K562 (cell line): ENCODE measurements at regions not wholly inside any gene's neighbourhood (a gene's known extent, or its start where the extent isn't known, plus 50 kb on each side); places are given as distances from the start of the nearest gene placed in this dataset.

Source experiments
- CHD4 ChIP-seq: fragments of 200-600 bp; sonication (generic); IDR thresholded peaks from 3 replicates; pipeline ENCODE4 v1.6.1; 2012; ENCODE audit warnings: low read depth, mild to moderate bottlenecking, mixed read lengths, low read length, inconsistent platforms; ENCODE audit not compliant: insufficient read depth, insufficient replicate concordance, poor library complexity, severe bottlenecking
- TF ChIP-seq, protein P1 (sequence below): fragments of 200-600 bp; sonication (generic); IDR thresholded peaks from one replicate; pipeline ENCODE4 v1.6.1; 2012; ENCODE audit warnings: mild to moderate bottlenecking, low read depth, low read length, inconsistent platforms

DNA sequence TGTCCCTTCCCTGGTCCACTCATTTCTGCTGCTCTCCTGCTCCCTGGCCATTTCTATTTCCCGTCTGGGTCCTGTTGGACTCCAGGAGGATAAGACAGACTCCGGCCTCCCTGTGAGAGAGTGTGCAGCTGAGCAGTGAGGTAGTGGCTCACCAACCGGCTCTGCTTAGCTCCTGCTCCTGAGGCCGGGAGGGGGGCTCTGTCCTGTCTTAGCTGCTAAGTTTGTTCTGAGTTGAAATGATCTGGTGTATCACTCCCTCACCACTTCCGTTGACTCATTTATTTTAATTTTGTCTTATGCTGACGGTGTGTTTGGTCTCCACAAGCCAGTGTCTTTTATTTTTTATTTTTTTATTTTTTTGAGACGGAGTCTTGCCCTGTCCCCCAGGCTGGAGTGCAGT is 148.5 kb upstream of the PDE10A start (continued):
- TF ChIP-seq, protein P1, sequence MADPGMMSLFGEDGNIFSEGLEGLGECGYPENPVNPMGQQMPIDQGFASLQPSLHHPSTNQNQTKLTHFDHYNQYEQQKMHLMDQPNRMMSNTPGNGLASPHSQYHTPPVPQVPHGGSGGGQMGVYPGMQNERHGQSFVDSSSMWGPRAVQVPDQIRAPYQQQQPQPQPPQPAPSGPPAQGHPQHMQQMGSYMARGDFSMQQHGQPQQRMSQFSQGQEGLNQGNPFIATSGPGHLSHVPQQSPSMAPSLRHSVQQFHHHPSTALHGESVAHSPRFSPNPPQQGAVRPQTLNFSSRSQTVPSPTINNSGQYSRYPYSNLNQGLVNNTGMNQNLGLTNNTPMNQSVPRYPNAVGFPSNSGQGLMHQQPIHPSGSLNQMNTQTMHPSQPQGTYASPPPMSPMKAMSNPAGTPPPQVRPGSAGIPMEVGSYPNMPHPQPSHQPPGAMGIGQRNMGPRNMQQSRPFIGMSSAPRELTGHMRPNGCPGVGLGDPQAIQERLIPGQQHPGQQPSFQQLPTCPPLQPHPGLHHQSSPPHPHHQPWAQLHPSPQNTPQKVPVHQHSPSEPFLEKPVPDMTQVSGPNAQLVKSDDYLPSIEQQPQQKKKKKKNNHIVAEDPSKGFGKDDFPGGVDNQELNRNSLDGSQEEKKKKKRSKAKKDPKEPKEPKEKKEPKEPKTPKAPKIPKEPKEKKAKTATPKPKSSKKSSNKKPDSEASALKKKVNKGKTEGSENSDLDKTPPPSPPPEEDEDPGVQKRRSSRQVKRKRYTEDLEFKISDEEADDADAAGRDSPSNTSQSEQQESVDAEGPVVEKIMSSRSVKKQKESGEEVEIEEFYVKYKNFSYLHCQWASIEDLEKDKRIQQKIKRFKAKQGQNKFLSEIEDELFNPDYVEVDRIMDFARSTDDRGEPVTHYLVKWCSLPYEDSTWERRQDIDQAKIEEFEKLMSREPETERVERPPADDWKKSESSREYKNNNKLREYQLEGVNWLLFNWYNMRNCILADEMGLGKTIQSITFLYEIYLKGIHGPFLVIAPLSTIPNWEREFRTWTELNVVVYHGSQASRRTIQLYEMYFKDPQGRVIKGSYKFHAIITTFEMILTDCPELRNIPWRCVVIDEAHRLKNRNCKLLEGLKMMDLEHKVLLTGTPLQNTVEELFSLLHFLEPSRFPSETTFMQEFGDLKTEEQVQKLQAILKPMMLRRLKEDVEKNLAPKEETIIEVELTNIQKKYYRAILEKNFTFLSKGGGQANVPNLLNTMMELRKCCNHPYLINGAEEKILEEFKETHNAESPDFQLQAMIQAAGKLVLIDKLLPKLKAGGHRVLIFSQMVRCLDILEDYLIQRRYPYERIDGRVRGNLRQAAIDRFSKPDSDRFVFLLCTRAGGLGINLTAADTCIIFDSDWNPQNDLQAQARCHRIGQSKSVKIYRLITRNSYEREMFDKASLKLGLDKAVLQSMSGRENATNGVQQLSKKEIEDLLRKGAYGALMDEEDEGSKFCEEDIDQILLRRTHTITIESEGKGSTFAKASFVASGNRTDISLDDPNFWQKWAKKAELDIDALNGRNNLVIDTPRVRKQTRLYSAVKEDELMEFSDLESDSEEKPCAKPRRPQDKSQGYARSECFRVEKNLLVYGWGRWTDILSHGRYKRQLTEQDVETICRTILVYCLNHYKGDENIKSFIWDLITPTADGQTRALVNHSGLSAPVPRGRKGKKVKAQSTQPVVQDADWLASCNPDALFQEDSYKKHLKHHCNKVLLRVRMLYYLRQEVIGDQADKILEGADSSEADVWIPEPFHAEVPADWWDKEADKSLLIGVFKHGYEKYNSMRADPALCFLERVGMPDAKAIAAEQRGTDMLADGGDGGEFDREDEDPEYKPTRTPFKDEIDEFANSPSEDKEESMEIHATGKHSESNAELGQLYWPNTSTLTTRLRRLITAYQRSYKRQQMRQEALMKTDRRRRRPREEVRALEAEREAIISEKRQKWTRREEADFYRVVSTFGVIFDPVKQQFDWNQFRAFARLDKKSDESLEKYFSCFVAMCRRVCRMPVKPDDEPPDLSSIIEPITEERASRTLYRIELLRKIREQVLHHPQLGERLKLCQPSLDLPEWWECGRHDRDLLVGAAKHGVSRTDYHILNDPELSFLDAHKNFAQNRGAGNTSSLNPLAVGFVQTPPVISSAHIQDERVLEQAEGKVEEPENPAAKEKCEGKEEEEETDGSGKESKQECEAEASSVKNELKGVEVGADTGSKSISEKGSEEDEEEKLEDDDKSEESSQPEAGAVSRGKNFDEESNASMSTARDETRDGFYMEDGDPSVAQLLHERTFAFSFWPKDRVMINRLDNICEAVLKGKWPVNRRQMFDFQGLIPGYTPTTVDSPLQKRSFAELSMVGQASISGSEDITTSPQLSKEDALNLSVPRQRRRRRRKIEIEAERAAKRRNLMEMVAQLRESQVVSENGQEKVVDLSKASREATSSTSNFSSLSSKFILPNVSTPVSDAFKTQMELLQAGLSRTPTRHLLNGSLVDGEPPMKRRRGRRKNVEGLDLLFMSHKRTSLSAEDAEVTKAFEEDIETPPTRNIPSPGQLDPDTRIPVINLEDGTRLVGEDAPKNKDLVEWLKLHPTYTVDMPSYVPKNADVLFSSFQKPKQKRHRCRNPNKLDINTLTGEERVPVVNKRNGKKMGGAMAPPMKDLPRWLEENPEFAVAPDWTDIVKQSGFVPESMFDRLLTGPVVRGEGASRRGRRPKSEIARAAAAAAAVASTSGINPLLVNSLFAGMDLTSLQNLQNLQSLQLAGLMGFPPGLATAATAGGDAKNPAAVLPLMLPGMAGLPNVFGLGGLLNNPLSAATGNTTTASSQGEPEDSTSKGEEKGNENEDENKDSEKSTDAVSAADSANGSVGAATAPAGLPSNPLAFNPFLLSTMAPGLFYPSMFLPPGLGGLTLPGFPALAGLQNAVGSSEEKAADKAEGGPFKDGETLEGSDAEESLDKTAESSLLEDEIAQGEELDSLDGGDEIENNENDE: no peak
- TF ChIP-seq CHD4: no peak
